HEK293 (cell line): ENCODE measurements at regions not wholly inside any gene's neighbourhood (a gene's known extent, or its start where the extent isn't known, plus 50 kb on each side); places are given as distances from the start of the nearest gene placed in this dataset.

Source experiments
- CTCF ChIA-PET: fragments of 350-600 bp; formaldehyde crosslinking; extraction: SDS; loops from one replicate; lab custom pipeline; 2021; ENCODE audit warnings: antibody characterized with exemption; lab: Yijun Ruan, JAX
- POLR2A ChIA-PET: fragments of 300-600 bp; formaldehyde crosslinking; extraction: SDS; loops from one replicate; lab custom pipeline; 2020; ENCODE audit warnings: antibody characterized with exemption, inconsistent platforms; lab: Yijun Ruan, JAX
- H3K27ac ChIP-seq: fragments of 200-500 bp; sonication (Bioruptor generic); 2 replicates; pipeline ENCODE4 v1.5.1; 2014; ENCODE audit warnings: low read depth, low read length, control low read depth, inconsistent platforms; ENCODE audit errors: extremely low read depth
- H3K36me3 ChIP-seq, 2 experiments: fragments of 200-500 bp in 1 of 2; sonication (Bioruptor generic) in 1 of 2; 1 replicate in 1 of 2; 2 replicates in 1 of 2; pipeline ENCODE4 v1.5.1; 2014 to 2017; ENCODE audit warnings: inconsistent platforms in 2 of 2, low read length in 2 of 2; ENCODE audit not compliant: control insufficient read depth in 2 of 2, insufficient read depth in 1 of 2
- H3K4me1 ChIP-seq: fragments of 200-500 bp; sonication (Bioruptor generic); 2 replicates; pipeline ENCODE4 v1.5.1; 2014; ENCODE audit warnings: mild to moderate bottlenecking, low read length, inconsistent platforms; ENCODE audit not compliant: control insufficient read depth, insufficient read depth
- H3K4me3 ChIP-seq: 2 replicates; pipeline ENCODE4 v1.5.1; 2011; ENCODE audit warnings: low read depth, mild to moderate bottlenecking, control low read depth, low read length, moderate library complexity
- H3K9me3 ChIP-seq: fragments of 200-500 bp; sonication (Bioruptor generic); 2 replicates; pipeline ENCODE4 v1.5.1; 2014; ENCODE audit warnings: low read depth, low read length, inconsistent platforms; ENCODE audit not compliant: control insufficient read depth, insufficient read depth
- BCL6B ChIP-seq: fragments of 450-650 bp; formaldehyde crosslinking; IDR thresholded peaks from 2 replicates; pipeline ENCODE4 v1.5.1; 2017; ENCODE audit warnings: missing biosample characterization, missing genetic modification characterization
- HOXD13 ChIP-seq: sonication (generic); formaldehyde crosslinking; IDR thresholded peaks from 2 replicates; pipeline ENCODE4 v1.8.0; 2022; ENCODE audit warnings: missing genetic modification reagents, borderline replicate concordance
- RBAK ChIP-seq: fragments of 450-650 bp; formaldehyde crosslinking; IDR thresholded peaks from 2 replicates; pipeline ENCODE4 v1.5.1; 2016; ENCODE audit warnings: missing biosample characterization, missing genetic modification characterization
- TSHZ1 ChIP-seq: fragments of 450-650 bp; formaldehyde crosslinking; IDR thresholded peaks from 2 replicates; pipeline ENCODE4 v1.5.1; 2016; ENCODE audit warnings: missing biosample characterization, missing genetic modification characterization, borderline replicate concordance
- ZBTB17 ChIP-seq: fragments of 450-650 bp; formaldehyde crosslinking; IDR thresholded peaks from 2 replicates; pipeline ENCODE4 v1.5.1; 2016; ENCODE audit warnings: missing biosample characterization, missing genetic modification characterization
- ZEB2 ChIP-seq: fragments of 450-650 bp; formaldehyde crosslinking; IDR thresholded peaks from 2 replicates; pipeline ENCODE4 v1.5.1; 2016; ENCODE audit warnings: missing biosample characterization, missing genetic modification characterization
- ZNF302 ChIP-seq: fragments of 450-650 bp; formaldehyde crosslinking; IDR thresholded peaks from 2 replicates; pipeline ENCODE4 v1.5.1; 2016; ENCODE audit warnings: missing biosample characterization, missing genetic modification characterization, low read depth
- ZNF530 ChIP-seq: fragments of 450-650 bp; formaldehyde crosslinking; IDR thresholded peaks from 2 replicates; pipeline ENCODE4 v1.5.1; 2016; ENCODE audit warnings: low read depth, missing biosample characterization, missing genetic modification characterization
- ZNF654 ChIP-seq: fragments of 450-650 bp; formaldehyde crosslinking; IDR thresholded peaks from 2 replicates; pipeline ENCODE4 v1.5.1; 2016; ENCODE audit warnings: low read depth, missing biosample characterization, missing genetic modification characterization
- ZNF677 ChIP-seq: fragments of 450-650 bp; IDR thresholded peaks from 2 replicates; pipeline ENCODE4 v1.5.0; 2018; ENCODE audit warnings: missing biosample characterization, mild to moderate bottlenecking, missing genetic modification characterization, moderate library complexity
- ZNF777 ChIP-seq: fragments of 450-650 bp; formaldehyde crosslinking; IDR thresholded peaks from 2 replicates; pipeline ENCODE4 v1.5.1; 2017; ENCODE audit warnings: missing biosample characterization, missing genetic modification characterization, borderline replicate concordance
- ZSCAN18 ChIP-seq: fragments of 450-650 bp; formaldehyde crosslinking; IDR thresholded peaks from 2 replicates; pipeline ENCODE4 v1.5.1; 2016; ENCODE audit warnings: missing biosample characterization, missing genetic modification characterization
- TF ChIP-seq, protein P1 (sequence below): fragments of 450-650 bp; formaldehyde crosslinking; IDR thresholded peaks from 2 replicates; pipeline ENCODE4 v1.5.1; 2016; ENCODE audit warnings: missing biosample characterization, missing genetic modification characterization
- TF ChIP-seq, protein P2 (sequence below): fragments of 450-650 bp; formaldehyde crosslinking; IDR thresholded peaks from 2 replicates; pipeline ENCODE4 v1.5.1; 2016; ENCODE audit warnings: missing biosample characterization, missing genetic modification characterization
- TF ChIP-seq, protein P3 (sequence below): fragments of 450-650 bp; formaldehyde crosslinking; IDR thresholded peaks from 2 replicates; pipeline ENCODE4 v1.5.1; 2016; ENCODE audit warnings: missing biosample characterization, missing genetic modification characterization

- Histone ChIP-seq H3K9me3 (no peaks in the 10 kb centered on the region), H3K4me1 (no peaks in the 10 kb centered on the region), H3K27ac (no peak overlapping the region), H3K36me3 (no peaks in the 10 kb centered on the region), H3K4me3 (no peak overlapping the region)
- ChIA-PET CTCF (no interaction called here), POLR2A (no interaction called here)
- TF ChIP-seq ZSCAN18 (tag by site-specific recombination) (no peak), BCL6B (tag by site-specific recombination) (no peak), ZEB2 (tag by site-specific recombination) (no peak), ZNF654 (tag by site-specific recombination) (no peak), TSHZ1 (tag by site-specific recombination) (no peak), ZNF777 (tag by site-specific recombination) (no peak), ZNF302 (tag by site-specific recombination) (no peak), HOXD13 (CRISPR knock-in tag) (no peak), RBAK (tag by site-specific recombination) (no peak)
- TF ChIP-seq, protein P1, sequence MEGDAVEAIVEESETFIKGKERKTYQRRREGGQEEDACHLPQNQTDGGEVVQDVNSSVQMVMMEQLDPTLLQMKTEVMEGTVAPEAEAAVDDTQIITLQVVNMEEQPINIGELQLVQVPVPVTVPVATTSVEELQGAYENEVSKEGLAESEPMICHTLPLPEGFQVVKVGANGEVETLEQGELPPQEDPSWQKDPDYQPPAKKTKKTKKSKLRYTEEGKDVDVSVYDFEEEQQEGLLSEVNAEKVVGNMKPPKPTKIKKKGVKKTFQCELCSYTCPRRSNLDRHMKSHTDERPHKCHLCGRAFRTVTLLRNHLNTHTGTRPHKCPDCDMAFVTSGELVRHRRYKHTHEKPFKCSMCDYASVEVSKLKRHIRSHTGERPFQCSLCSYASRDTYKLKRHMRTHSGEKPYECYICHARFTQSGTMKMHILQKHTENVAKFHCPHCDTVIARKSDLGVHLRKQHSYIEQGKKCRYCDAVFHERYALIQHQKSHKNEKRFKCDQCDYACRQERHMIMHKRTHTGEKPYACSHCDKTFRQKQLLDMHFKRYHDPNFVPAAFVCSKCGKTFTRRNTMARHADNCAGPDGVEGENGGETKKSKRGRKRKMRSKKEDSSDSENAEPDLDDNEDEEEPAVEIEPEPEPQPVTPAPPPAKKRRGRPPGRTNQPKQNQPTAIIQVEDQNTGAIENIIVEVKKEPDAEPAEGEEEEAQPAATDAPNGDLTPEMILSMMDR (tag by site-specific recombination), result no peak
- TF ChIP-seq, protein P2, sequence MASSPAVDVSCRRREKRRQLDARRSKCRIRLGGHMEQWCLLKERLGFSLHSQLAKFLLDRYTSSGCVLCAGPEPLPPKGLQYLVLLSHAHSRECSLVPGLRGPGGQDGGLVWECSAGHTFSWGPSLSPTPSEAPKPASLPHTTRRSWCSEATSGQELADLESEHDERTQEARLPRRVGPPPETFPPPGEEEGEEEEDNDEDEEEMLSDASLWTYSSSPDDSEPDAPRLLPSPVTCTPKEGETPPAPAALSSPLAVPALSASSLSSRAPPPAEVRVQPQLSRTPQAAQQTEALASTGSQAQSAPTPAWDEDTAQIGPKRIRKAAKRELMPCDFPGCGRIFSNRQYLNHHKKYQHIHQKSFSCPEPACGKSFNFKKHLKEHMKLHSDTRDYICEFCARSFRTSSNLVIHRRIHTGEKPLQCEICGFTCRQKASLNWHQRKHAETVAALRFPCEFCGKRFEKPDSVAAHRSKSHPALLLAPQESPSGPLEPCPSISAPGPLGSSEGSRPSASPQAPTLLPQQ (tag by site-specific recombination), result no peak
Observed at GRCh38 chr16:73473713-73474112, 425.8 kb upstream of the ZFHX3 start.

DNA sequence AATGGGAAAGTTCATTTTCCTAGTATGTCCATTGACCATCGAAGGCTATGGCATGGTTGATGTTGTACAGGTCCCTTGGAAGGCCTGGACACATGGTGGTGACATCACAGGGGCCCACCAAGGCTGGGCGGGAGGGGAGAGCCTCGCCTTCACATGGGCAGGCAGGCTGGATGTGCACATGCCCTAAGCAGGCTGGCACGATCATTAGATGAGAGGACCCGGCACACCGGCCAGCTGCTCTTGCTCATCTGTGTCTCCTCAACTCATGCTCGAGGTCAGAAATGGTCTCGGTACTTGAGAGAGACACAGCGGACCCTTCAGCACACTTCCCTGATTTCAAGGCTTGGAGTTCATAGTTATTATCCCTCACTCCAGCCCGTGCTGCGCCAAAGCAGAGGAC, 416.9 kb upstream of the ZFHX3 start:
- POLR2A ChIA-PET, result no interaction called here

More for the DNA sequence above, 416.9 kb upstream of the ZFHX3 start:
- no peaks in the 10 kb centered on the region for H3K9me3 ChIP-seq
- no peak overlapping the region for H3K4me3 ChIP-seq
- no peak overlapping the region for H3K27ac ChIP-seq
- no peak for TF ChIP-seq ZNF530 (tag by site-specific recombination)
- no peak for TF ChIP-seq ZNF677 (tag by site-specific recombination)
- TF ChIP-seq, protein P3, sequence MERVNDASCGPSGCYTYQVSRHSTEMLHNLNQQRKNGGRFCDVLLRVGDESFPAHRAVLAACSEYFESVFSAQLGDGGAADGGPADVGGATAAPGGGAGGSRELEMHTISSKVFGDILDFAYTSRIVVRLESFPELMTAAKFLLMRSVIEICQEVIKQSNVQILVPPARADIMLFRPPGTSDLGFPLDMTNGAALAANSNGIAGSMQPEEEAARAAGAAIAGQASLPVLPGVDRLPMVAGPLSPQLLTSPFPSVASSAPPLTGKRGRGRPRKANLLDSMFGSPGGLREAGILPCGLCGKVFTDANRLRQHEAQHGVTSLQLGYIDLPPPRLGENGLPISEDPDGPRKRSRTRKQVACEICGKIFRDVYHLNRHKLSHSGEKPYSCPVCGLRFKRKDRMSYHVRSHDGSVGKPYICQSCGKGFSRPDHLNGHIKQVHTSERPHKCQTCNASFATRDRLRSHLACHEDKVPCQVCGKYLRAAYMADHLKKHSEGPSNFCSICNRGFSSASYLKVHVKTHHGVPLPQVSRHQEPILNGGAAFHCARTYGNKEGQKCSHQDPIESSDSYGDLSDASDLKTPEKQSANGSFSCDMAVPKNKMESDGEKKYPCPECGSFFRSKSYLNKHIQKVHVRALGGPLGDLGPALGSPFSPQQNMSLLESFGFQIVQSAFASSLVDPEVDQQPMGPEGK, result no peak
- no peak for TF ChIP-seq ZBTB17 (tag by site-specific recombination)
- TF ChIP-seq, all 188 proteins: peak for 0
- H3K36me3 ChIP-seq, result no peaks in the 10 kb centered on the region
- CTCF ChIA-PET, result interaction anchor here (0.6 kb wide), 1 partner anchor 247 kb away, joined by 4 read pairs; no protein-coding TSS in a partner anchor
- H3K4me1 ChIP-seq, result no peaks in the 10 kb centered on the region
